ENCODE measurements at regions not wholly inside any gene's neighbourhood (a gene's known extent, or its start where the extent isn't known, plus 50 kb on each side); places are given as distances from the start of the nearest gene placed in this dataset.

DNA sequence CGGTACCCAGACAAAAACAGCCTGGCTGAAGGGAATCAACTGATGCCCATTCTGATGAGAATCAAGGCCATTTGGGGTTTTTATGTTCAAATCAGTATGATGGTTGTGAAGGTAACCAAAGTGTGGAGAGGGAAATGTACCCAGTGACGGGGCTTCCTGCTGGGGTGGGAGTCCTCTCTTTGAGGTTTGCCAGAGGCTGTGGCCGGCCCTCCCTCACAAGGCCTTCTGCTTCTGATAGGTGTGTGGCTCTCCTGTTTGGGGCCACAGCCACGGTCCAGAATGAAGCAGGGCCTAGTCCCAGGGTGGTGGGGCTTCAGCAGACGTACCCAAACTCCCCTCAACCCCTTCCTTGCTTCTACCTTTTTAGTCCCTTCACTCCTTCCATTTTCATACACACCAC lies 86.7 kb upstream of the NAA20 start:
- no peak for DNase-seq

DNA sequence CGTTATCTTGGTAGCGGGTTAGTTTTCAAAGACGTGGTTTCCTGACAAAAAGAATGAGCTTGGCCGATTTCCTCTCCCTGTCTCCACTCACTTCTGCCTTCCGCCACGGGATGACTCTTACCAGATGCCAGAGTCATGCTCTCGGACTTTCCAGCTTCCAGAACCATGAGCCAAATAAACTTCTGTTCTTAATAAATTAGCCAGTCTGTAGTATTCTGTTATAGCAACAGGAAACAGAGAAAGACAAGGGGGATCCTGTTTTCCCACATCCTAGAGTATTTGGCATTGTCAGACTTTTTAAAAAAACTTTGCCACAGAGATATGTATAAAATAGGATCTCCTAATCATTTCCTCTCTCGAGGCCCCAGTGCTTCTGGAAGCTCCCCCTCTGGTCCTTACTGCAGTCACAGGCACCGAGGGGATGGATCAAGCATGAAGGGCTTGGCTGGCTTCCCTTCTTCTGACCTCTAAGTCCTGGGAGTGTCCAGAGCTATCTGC lies 84.9 kb upstream of the NAA20 start:
- DNase-seq, result no peak

DNA sequence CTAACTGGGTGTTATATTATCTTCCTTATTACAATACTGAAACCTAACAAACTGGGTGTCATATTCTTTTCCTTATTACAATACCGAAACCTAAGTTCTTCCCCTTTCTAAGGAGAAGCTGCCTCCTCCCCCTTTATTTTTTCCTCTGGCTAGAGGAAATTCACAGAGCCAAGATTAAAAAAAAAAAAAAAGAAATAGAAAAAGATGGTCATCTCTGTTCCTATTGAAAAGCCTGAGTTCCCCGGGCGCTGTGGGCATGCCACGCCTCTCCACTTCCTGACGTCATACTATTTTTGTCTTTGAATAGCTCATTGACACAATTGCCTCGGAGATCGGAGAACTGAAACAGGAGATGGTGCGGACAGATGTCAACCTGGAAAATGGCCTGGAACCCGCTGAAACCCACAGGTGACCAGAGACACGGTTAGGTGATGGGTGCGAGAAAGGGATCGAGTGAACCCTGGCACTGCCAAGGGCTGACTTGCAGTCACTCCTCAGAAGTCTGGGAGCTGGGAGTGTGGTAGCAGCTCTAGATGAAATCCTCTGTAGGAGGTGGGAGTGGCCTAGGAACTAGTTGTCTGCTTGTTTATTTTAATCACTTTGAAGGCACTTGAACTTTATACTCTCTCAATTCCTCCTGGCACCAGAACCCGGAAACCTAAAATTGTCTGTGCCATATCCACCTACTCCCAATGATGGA lies 82.2 kb upstream of the NAA20 start:
- no peak for DNase-seq

DNA sequence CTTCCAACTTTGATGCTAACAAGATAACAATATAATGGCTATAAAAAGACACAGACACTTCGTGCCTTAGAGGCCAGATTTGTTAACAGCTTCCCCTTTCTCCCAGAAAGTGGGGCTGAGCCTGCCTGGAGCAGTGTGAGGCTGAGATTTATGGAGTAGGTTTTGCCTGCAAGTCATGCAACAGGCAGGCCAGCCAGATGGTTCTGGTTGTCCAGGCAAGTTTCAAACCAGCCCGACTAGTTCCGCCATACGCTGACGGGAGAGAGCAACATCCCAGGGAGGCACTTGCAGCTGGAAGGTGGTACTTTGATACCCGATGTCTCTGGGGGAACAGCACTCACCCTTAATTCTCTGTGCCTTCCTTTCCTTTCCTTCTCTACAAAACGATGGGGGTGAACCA lies 81.3 kb upstream of the NAA20 start:
- DNase-seq, result no peak

DNA sequence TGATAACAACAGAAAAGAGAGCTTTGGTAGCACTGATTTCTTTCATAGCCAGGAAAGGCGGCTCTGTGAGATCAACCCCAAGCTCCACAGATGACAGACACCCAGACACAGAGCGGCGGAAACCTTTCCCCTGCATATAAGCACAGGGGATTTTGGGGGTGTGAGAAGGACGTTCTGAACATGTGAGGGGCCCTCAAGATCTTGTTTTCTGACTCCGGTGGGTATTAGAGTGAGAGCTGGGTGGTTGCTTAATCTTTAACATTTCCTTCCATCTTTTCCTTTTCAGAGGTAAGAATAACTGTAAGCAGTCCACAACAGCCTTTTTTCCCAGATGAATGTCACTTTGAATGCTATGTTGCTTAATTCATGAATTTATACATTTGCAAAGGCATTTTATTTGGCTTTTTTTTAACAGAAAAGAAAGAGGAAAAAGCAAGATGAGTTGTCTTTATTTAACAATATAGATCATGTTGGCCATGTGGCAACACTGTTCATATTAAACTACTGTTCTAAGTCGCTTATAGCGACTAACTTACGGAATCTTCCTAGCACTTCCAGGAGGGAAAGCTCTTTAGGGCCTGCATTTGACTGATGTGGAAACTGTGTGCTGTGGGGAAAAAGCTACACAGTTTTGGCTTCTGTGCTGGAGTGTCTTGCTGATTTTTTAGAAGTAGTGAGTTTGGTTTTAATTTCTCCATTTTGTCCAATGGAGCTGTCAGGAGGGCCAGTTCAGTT lies 80.5 kb upstream of the NAA20 start:
- no peak for DNase-seq

DNA sequence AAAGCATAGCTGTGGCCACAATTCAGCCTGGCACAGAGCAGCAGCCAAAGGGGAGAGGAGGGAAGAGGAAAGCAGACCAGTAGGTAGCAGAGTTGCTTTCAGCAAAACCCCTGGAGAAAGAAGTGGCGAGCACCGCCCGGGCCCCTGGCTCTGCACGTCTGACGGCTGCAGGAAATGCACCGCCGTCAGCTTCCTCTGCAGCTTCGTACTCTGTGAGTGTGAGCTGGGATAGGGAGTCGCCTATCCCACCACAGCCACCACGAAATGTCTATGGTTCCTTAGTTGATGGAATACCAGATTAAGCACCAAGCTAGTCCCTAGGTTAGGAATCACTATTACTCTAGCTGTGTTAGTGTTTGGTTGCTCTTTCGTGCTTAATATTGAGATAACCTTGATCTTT lies 79.9 kb upstream of the NAA20 start:
- DNase-seq, result no peak

DNA sequence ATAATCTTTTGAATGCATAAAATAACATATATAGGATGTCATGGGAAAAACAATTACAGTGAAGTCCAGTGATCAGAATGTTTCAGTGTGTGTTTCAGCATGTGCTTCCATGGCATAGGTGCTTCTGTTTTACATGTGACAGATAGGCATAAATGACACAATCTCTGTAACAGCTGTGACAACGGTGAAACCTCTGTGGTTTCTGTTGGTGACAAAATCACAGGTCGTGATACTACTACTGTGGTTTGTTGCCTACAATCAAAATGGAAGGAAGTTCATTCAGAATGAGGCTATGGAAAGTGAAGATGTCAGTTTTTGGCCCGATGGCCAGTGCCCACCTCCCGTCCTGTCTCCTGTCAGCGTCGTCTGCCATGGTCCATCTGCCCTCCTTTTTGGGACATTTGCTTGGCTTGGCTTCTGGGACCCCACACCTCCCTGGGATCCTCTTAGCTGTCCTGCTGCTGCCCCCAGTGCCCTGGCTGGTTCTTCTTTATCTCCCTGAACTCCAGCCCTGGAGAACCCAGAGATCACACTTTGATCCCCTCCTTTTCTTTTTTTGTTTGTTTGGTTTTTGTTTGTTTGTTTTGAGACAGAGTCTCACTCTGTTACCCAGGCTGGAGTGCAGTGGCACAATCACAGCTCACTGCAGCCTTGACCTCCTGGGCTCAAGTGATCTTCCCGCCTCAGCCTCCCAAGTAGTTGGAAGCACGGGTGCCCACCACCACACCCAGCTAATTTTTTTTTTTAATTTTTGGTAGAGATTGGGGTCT lies 79.3 kb upstream of the NAA20 start:
- DNase-seq, result no peak

DNA sequence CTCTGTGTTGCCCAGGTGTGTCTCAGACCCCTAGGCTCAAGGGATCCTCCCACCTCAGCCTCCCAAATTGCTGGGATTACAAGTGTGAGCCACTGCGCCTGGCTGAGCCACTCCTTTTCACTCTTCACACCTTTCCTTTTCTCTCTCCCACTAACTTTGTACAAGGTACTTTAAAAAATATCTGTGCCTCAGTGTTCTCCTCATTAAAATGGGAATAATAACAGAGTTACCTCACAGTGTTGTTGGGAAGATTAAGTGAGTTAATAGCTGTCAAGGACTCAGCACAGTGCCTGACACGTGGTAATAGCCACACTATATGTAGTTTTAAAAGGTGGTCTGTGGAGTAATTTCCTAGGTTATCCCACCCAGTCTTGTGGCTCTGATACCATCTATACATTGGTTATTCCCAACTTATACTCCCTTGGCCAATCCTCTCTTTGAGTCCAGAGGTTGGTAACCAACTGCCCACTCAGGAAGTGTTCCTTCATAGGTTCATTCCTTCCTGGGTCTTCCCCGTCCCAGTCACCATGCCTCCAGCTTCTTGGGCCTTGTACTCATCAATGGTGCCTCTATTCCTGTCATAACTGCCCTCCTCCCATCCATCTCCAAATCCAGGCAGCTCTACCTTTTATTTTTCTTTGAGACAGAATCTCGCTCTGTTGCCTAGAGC lies 78.6 kb upstream of the NAA20 start:
- no peak for DNase-seq

DNA sequence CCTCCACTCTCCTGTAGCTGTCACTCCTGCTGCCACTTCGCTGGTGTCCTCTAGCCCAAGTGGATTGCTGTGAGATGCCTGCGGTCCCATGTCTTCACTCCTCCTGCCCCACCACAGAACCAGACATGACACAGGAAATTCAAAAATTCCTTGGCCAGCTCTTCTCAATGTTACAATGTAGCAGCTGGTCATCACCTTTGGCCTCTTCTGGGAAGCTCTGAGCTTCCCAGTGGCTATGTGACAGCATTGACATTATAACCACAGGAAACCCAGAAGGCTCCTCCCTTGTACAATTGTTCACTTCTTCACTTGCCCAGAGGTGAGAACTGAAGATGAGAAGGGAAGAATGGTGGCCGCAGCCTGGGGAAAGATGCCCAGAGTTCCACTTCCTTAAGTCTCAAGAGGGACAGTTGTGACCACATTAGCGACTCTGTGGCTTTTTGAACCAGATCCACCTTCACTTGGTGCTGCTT lies 76.1 kb upstream of the NAA20 start:
- no peak for DNase-seq

DNA sequence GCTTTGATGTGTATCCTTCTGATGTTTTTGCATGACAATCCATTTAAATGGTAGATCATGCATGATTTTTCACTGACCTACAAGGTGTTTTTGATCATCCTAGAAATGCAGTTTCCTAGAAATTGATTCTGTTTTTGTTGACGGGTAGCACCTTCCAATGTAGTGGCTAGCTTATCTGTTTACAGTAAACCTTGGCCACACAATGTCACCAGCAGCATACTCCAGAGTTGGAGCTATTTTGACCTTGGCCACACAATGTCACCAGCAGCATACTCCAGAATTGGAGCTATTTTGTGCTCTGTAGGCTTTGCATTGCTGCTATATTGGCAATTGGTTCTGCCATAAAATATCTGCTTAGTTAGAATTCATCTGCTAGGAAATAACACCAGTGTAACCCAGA lies 74.6 kb upstream of the NAA20 start:
- DNase-seq, result no peak

DNA sequence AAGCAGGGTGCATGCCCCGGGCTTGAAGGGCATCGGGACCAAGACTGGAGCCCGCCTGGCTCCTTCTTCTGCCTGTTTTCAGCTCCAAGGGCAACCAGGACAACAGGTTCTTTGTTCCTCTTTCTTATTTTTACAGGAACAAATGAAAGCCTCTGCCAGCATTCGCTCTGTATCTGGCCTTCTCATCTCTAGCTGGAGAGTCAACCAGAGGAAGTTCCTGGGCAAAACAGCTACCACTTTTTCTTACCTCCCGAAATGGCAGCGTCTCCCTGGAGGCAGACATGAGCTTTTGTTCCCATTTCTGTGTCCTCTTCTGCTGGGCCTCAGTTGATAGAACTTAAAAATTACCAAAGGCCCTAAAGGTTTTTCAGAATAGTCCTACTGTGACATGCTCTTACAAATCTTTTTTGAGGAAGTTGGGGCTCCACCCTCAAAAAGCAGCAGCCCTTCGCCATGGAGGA lies 74.1 kb upstream of the NAA20 start:
- DNase-seq, result no peak

DNA sequence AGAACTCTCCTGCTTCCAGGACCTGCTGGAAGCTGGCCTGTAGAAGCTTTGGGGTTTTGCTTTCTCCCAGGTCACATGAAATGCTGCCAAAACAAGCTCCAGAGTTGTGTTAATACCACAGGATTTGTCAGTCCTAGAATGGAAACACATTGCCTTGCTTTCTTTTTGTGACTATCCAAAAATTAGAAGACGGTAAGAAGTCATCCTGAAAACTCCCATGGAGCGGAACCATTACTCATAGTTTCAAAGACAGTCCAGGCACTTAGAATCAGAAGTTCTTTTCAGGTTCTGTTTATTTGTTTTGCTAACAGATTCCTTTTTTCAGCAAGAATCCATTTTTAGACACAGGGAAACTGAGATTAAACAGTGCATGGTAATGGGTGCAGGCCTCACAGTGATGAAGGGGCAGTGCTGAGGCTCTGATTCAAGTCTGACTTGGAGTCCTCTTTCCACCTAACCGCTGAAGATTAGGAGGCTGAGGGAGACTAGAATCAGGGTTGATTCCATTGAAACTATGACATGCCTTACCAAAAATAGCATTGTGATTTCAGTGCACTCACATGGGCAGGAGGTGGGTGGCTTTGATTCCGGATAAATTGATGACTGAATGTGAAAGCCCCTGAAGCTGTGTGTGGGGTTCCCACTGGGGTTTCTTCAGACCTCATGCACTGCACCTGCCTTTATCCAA lies 72.2 kb upstream of the NAA20 start:
- DNase-seq, result no peak

DNA sequence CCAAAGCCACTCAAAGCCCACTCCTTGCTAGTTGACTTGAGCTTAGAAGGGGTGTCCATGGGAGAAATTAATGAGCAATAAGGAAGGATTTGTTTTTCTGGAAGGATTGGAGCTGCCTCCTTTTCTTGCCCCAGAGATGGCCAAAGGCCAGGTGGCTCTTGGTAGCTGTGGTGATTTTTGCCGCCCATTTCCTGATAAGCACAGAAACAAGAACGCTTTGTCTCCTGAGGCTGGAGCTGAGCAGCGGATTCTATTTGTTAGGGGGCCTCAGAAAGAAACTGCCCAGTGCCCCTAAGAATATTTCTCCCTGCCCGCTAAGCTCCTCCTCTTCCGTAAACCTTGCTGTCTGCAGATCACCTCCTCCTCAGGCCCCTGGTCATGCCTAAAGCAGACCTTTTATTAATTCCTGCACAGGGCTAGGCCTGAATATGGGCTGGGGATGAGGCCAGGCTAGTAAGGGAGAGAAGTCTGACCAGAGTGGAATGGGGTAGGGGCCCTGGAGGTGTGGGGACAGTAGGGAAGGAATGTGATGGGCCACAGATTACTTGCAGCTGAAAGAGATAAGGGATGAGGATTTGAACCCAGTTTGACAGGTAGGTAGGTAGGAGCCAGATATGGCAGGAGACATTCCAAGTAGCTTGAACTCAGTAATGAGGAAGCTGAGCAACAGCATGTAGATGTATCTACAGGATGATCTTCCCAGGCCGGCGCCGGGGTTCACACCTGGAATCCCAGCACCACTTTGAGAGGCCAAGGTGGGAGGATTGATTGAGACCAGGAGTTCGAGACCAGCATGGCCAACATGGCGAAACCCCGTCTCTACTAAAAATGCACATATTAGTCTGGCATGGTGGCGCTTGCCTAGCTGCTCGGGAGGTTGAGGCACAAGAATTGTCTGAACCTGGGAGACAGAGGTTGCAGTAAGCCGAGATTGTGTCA lies 71.2 kb upstream of the NAA20 start:
- DNase-seq, result no peak

DNA sequence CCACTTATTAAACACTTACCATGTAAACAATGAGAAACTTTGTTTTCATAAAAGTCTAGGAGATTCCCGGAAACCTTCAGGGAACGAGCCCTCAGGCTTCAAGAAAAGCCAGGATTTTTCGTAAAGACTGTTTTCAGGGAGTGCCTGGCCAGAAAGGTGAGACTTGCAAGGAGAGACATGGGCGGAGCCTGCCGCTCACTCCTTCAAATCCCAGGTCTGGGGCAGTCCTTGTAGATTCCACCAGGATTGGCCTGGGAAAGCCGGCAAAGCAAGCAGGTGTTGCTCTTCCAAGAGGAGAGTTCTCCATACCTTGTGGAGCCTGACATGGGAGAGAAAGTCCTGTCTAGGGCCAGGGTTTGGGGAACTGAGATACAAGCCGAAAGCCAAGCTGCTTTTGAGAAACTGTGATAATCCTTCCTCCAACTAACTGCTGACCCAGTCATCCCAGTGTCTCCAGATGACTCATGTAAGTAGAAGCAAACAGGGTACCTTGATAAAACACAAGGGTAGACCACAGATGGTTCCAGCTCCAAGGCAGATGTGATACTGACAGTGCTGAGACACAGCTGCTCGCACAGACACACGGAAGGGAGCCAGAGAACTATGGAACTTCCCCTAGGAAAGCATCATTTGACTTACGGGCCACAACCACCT lies 69.4 kb upstream of the NAA20 start:
- DNase-seq, result no peak

DNA sequence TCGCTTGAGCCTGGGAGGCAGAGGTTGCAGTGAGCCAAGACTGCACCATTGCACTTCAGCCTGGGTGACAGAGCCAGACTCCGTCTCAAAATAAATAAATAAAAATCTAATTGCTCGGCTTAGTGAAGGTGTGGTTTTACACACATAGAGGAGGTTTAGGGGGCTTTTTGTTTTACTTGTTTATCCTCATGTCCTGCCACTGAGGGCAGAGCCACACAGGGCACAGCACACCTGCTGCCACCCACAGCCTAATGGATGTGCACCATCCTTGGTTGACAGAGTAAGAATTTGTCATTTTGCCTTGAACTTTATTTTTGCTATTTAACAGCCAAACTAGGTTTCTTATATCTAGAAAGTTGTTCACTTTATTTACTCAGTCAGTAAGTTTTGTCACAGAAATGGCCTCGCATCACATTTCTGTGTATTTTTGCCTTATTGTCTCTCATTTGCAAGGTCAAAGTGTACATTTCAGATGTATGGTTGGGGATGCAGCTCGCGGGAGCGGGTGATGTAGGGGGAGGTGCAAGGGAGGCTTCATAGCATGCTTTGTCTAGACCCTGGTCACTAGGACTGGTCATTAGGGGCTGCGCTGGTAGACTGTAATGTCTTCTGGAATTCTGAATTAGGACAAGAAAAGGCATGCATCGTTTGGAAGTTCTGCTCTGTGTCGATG lies 67.8 kb upstream of the NAA20 start:
- DNase-seq, result no peak

DNA sequence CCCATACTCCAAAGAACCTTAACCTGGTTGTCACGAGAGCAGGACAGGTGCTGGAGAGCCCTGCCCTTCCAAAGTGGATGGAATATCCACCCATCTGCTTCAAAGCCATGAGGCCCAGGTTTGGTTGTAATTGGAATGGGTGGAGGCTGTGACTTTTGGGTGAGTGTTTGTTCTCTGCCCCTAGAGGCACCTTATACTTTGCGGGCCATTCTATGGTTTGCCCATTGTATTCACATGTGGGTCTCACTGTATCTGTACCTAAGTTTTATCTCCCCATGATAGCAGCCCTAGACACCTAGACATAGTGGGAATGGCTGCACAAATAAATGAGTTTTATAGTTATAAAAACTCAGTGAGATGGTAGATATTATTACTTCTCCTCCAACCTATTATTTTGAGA lies 67.1 kb upstream of the NAA20 start:
- no peak for DNase-seq

DNA sequence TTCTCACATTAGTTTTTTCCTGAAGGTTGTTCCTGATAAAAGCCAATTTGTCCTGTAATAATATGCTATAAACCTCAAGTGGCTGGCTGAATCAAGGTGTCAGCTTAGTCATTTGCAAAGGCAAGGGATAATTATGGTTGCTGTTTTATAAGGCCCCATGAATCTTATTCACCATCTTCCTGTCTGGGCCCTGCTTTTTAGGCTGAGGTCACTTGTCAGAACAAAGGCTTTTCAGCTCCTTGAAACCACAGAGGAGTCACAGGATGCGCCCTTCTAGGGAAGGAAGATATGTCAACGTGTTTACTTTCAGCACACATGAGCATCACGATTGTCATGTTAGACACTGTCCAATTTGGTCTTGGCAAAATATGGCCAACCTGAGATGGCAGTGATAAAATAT lies 64.8 kb upstream of the NAA20 start:
- no peak for DNase-seq

DNA sequence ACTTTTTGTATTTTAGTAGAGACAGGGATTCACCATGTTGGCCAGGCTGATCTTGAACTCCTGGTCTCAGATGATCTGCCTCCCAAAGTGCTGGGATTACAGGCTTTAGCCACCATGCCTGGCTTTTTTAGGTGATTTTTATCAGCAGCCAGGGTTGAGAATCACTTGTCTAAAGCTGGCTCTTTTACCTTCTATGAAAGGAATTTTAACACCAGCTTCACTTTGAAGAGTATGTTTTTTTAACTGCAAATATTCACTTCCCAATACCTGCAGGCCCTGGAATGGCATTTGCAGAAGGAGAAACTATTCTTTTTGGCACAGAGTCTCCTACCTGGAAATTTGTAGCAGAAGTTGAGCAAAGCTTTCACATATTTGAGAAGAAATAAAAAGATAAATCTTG lies 63.6 kb upstream of the NAA20 start:
- no peak for DNase-seq

DNA sequence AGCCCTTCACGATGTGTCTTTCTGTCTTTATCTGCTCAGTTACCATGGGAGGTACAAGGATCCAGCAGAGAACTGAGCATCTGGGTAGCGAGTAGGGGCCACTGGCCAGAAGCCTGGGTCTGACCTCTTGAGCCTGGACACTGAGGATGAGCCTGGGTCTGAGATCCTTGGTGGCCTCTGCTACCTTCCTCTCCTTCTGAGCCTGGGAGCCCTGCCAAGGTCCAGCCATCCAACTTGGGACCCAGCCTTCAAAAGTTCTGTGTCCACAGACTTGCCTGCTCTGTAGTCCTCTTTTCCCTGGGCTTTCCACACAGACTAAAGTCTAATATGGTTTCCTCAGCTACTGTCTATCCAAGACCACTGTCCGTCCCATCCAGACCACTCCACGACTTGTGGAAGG lies 60.2 kb upstream of the NAA20 start:
- DNase-seq, result no peak

DNA sequence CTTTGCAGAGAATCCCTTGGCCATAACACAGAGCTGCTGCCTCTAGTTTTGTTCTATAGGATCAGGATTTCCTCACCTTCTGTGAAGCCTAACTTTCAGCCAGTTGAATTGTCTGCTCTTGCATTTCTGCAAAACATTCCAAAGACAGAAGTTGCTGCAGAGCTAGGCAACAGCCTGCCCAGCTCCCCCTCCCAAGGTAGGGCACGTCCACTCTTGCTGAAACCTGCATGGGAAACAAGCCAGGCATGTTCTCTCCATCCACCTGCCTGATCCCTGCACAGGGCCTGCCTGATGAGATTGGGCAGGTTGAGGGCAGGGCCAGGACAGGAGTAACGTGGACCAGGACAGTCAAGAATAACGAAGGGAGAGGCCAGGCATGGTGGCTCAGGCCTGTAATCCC lies 58.9 kb upstream of the NAA20 start:
- DNase-seq, result no peak
